Stimulated activated CD8-positive, alpha-beta memory T cell treated with anti-CD3 and anti-CD28 coated beads, Interleukin-4, amount 100 ng/mL, for 1 hour (primary cell): ENCODE measurements at regions not wholly inside any gene's neighbourhood (a gene's known extent, or its start where the extent isn't known, plus 50 kb on each side); places are given as distances from the start of the nearest gene placed in this dataset.

Experiments
- DNase-seq, 2 donors: peaks; one replicate each; pipeline ENCODE4 v3.0.0-alpha.2; 2020; ENCODE audit warnings: low read depth in 2 of 2, low spot score in 1 of 2

GRCh38 chr5:7330256-7330655 lies 65.7 kb upstream of the ADCY2 start:
- no peak for DNase-seq

GRCh38 chr5:7331131-7331530 lies 64.8 kb upstream of the ADCY2 start:
- no peak for DNase-seq
